ENCODE measurements at regions not wholly inside any gene's neighbourhood (a gene's known extent, or its start where the extent isn't known, plus 50 kb on each side); places are given as distances from the start of the nearest gene placed in this dataset.
A peak's percentile ranks its signal among the peaks of the same experiment; 100 is the strongest.

- TF ChIP-seq CTCF (conservative IDR thresholded peaks at IDR 0.05; ENCODE audit: low read depth, low read length) (peak; percentile 38; the same call in 1 of the 2 replicates), EZH2 (IDR thresholded peaks at IDR 0.05; ENCODE audit: borderline replicate concordance, low read depth, low read length, poor library complexity, severe bottlenecking) (no peak)
Measured at GRCh38 chr5:74336297-74336696, 304.2 kb downstream of the ENC1 start.
